Mesendoderm (in vitro differentiated cells): ENCODE measurements at regions not wholly inside any gene's neighbourhood (a gene's known extent, or its start where the extent isn't known, plus 50 kb on each side); places are given as distances from the start of the nearest gene placed in this dataset.

Source experiments
- DNase-seq: peaks from one replicate; pipeline ENCODE4 v3.0.0; 2013
- H2AK5ac ChIP-seq: 2 replicates; pipeline ENCODE4 v1.6.1; 2013; ENCODE audit warnings: low read length, inconsistent platforms
- H2BK120ac ChIP-seq: 2 replicates; pipeline ENCODE4 v1.6.1; 2013; ENCODE audit warnings: low read depth, mild to moderate bottlenecking, low read length, moderate library complexity, mixed read lengths
- H2BK15ac ChIP-seq: replicated peaks from 2 replicates; pipeline ENCODE4 v1.6.1; 2013; ENCODE audit warnings: low read depth, mild to moderate bottlenecking, moderate library complexity
- H2BK5ac ChIP-seq: 2 replicates; pipeline ENCODE4 v1.6.1; 2013; ENCODE audit warnings: low read length, inconsistent platforms
- H3K18ac ChIP-seq: 2 replicates; pipeline ENCODE4 v1.6.1; 2013; ENCODE audit warnings: mild to moderate bottlenecking, low read length, mixed read lengths
- H3K23ac ChIP-seq: one replicate; pipeline ENCODE4 v1.6.1; 2013; ENCODE audit warnings: low read length
- H3K27ac ChIP-seq: 2 replicates; pipeline ENCODE4 v1.5.1; 2013; ENCODE audit warnings: low read depth, mild to moderate bottlenecking, inconsistent platforms, low read length, moderate library complexity
- H3K27me3 ChIP-seq: 2 replicates; pipeline ENCODE4 v1.6.1; 2013; ENCODE audit warnings: low read length, control low read depth, mild to moderate bottlenecking, inconsistent platforms; ENCODE audit not compliant: insufficient read depth, poor library complexity
- H3K36me3 ChIP-seq: 2 replicates; pipeline ENCODE4 v1.6.1; 2013; ENCODE audit warnings: low read length, inconsistent platforms; ENCODE audit not compliant: control insufficient read depth, insufficient read depth
- H3K4ac ChIP-seq: one replicate; pipeline ENCODE4 v1.6.1; 2013; ENCODE audit warnings: low read depth, mild to moderate bottlenecking, low read length, moderate library complexity
- H3K4me1 ChIP-seq: 2 replicates; pipeline ENCODE4 v1.6.1; 2013; ENCODE audit warnings: low read depth, low read length, inconsistent platforms; ENCODE audit not compliant: control insufficient read depth
- H3K4me2 ChIP-seq: 2 replicates; pipeline ENCODE4 v1.6.1; 2013; ENCODE audit warnings: low read length
- H3K4me3 ChIP-seq: 2 replicates; pipeline ENCODE4 v1.5.1; 2013; ENCODE audit warnings: mild to moderate bottlenecking, low read length
- H3K56ac ChIP-seq: one replicate; pipeline ENCODE4 v1.6.1; 2013; ENCODE audit warnings: low read length
- H3K79me1 ChIP-seq: 2 replicates; pipeline ENCODE4 v1.6.1; 2013; ENCODE audit warnings: low read length, inconsistent platforms
- H3K79me2 ChIP-seq: 2 replicates; pipeline ENCODE4 v1.6.1; 2013; ENCODE audit warnings: mild to moderate bottlenecking, low read length; ENCODE audit not compliant: control insufficient read depth, insufficient read depth
- H3K9ac ChIP-seq: 2 replicates; pipeline ENCODE4 v1.6.1; 2013; ENCODE audit warnings: low read length, inconsistent platforms
- H4K5ac ChIP-seq: one replicate; pipeline ENCODE4 v1.6.1; 2013; ENCODE audit warnings: low read length
- H4K8ac ChIP-seq: one replicate; pipeline ENCODE4 v1.6.1; 2013; ENCODE audit warnings: low read depth, mild to moderate bottlenecking, control low read depth, low read length, moderate library complexity
- WGBS: extraction: QIAGEN DNeasy Blood & Tissue Kit; methylation state at CpG from one replicate; pipeline ENCODE4 v1.1.7; 2013; ENCODE audit warnings: low lambda C conversion rate, missing lambda C conversion rate; ENCODE audit not compliant: insufficient coverage; ENCODE audit errors: extremely low coverage; 5-methylcytosine and 5-hydroxymethylcytosine counted together

DNA sequence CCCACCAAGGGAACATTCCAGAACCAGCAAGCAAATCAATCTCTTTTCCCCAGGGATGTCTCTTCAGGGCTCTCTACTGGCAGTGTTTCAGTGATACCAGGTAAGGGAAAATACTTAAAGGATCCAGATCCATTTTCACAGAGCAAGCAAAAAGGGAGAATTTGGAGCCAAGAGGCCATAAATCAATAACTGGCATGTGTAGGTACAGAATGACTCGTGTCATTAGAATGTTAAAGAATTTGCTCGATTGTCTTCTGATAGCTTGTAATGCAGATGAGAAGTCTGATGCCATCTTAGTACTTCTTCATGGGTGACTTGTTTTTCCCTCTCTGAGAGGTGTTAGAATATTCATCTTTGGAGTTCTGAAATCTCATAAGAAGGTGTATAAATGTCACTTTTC lies 242.9 kb downstream of the KTN1 start:
- H3K27me3 ChIP-seq: no peaks in the 10 kb centered on the region
- WGBS: no CpG with 5 or more reads among the region's 2 CpGs
- no peaks in the 10 kb centered on the region for H3K79me2 ChIP-seq

DNA sequence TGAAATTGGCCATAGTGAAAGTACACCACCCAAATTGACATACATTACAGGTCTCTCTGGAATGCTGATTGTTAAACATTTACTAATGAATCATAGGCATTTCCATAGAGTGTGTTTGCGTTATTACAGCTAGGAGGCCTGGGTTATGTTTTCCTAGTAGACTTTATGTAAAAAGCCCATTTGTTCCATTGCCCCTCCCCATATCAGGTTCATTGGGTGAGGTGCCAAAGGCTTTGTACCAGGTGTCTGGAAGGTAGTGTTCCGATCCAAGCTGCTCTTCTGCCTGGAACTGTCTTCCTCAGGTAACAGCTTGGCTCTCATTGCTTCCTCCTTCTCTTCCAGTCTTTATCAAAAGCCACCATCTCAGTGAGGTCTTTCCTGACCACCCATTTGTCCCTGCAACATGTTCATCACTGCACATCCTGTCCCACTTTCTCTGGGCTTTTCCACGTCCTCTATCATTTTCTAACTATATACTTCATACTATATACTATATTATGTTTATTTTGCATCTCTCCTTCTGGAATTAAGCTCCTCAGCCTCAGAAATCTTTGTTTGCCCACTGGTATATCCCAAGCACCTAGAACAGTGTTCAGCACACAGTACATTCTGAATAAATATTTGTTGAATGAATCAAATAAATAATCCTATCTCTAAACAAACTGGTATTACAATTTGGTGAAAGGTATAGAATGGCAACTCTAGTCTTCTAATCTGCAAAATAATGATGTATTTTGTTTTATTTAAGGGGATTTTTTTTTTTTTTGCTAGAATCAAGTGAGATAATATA lies 252.3 kb downstream of the KTN1 start:
- WGBS: no CpG with 5 or more reads among the region's 3 CpGs
- no peak overlapping the region for H3K56ac ChIP-seq

More for the DNA sequence above, 242.9 kb downstream of the KTN1 start:
- H3K36me3 ChIP-seq: no peaks in the 10 kb centered on the region
- no peak overlapping the region for H3K56ac ChIP-seq
- H4K8ac ChIP-seq: no peak overlapping the region
- H3K27ac ChIP-seq: no peak overlapping the region
- no peak overlapping the region for H3K18ac ChIP-seq
- no peak overlapping the region for H2AK5ac ChIP-seq
- H2BK15ac ChIP-seq: no peak overlapping the region
- no peak overlapping the region for H3K4me3 ChIP-seq
- no peaks in the 10 kb centered on the region for H3K79me1 ChIP-seq
- H4K5ac ChIP-seq: no peak overlapping the region
- DNase-seq: no peak
- H2BK5ac ChIP-seq: no peak overlapping the region
- no peak overlapping the region for H3K4ac ChIP-seq
- no peak overlapping the region for H3K23ac ChIP-seq
- H3K4me1 ChIP-seq: no peaks in the 10 kb centered on the region
- no peak overlapping the region for H3K9ac ChIP-seq
- H3K4me2 ChIP-seq: no peak overlapping the region
- no peak overlapping the region for H2BK120ac ChIP-seq

DNA sequence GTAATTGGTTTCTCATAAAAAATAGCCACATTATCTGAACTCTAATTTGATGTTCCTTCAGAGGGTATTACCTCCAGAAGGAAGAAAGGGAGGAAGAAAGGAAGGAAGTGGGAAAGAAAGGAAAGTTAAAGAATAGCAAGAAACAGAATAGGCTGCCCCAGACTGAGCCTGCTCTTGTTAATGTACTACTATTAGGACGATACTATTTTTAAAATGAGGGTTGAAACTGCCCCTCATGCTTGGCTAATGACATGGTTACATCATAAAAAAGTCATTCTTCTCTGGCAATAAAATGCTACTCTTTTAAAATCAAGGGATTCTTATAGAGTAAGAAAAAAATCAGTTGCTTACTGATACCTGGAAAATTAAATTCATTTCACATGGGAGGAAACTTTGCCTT lies 253.0 kb downstream of the KTN1 start:
- Histone ChIP-seq H3K56ac (no peak overlapping the region), H3K4ac (no peak overlapping the region), H2BK120ac (no peak overlapping the region), H3K23ac (no peak overlapping the region), H2AK5ac (no peak overlapping the region), H3K9ac (no peak overlapping the region), H3K4me2 (no peak overlapping the region), H2BK15ac (no peak overlapping the region), H3K27me3 (no peaks in the 10 kb centered on the region), H3K36me3 (no peaks in the 10 kb centered on the region), H3K4me1 (no peaks in the 10 kb centered on the region), H3K79me1 (no peaks in the 10 kb centered on the region), H3K4me3 (no peak overlapping the region), H3K79me2 (no peaks in the 10 kb centered on the region), H2BK5ac (no peak overlapping the region), H3K27ac (no peak overlapping the region), H4K5ac (no peak overlapping the region), H3K18ac (no peak overlapping the region), H4K8ac (no peak overlapping the region)
- WGBS: no CpG with 5 or more reads among the region's 1 CpG
- DNase-seq: no peak

More for the DNA sequence above, 252.3 kb downstream of the KTN1 start:
- H3K9ac ChIP-seq: no peak overlapping the region
- no peak overlapping the region for H2BK15ac ChIP-seq
- no peak for DNase-seq
- H3K4ac ChIP-seq: no peak overlapping the region
- H2BK120ac ChIP-seq: no peak overlapping the region
- no peak overlapping the region for H3K23ac ChIP-seq
- no peaks in the 10 kb centered on the region for H3K27me3 ChIP-seq
- no peak overlapping the region for H3K4me3 ChIP-seq
- H4K5ac ChIP-seq: no peak overlapping the region
- H3K4me2 ChIP-seq: no peak overlapping the region
- no peaks in the 10 kb centered on the region for H3K4me1 ChIP-seq
- H3K18ac ChIP-seq: no peak overlapping the region
- no peak overlapping the region for H4K8ac ChIP-seq
- H3K27ac ChIP-seq: no peak overlapping the region
- no peak overlapping the region for H2AK5ac ChIP-seq
- H3K79me1 ChIP-seq: no peaks in the 10 kb centered on the region
- H3K36me3 ChIP-seq: no peaks in the 10 kb centered on the region
- H3K79me2 ChIP-seq: no peaks in the 10 kb centered on the region
- no peak overlapping the region for H2BK5ac ChIP-seq

DNA sequence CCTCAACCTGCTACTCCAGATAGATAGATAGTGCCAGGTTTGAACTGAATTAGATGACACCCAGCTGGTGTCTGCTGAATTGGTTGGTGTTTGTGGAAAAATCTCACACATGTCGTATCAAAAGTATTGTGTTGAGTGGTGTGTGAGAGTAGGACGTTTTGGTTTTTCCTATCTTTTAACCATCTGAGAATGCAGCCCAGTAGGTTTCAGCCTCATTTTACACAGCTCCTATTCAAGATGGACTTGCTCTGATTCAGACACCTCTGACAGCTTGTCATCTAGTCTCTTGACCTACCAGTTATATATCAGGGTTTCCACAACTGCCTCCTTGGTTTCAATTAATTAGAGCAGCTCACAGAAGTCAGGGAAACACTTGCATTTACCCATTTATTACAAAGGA lies 254.4 kb downstream of the KTN1 start:
- Histone ChIP-seq H2BK120ac (no peak overlapping the region), H3K27ac (no peak overlapping the region), H3K4me2 (no peak overlapping the region), H3K4me3 (no peak overlapping the region), H3K79me1 (no peaks in the 10 kb centered on the region), H3K27me3 (no peaks in the 10 kb centered on the region), H3K23ac (no peak overlapping the region), H4K5ac (no peak overlapping the region), H3K9ac (no peak overlapping the region), H3K4ac (no peak overlapping the region), H2BK5ac (no peak overlapping the region), H4K8ac (no peak overlapping the region), H3K4me1 (no peaks in the 10 kb centered on the region), H3K36me3 (no peaks in the 10 kb centered on the region), H2AK5ac (no peak overlapping the region), H3K56ac (no peak overlapping the region), H3K18ac (no peak overlapping the region), H2BK15ac (no peak overlapping the region), H3K79me2 (no peaks in the 10 kb centered on the region)
- no CpG with 5 or more reads among the region's 2 CpGs for WGBS
- no peak for DNase-seq

DNA sequence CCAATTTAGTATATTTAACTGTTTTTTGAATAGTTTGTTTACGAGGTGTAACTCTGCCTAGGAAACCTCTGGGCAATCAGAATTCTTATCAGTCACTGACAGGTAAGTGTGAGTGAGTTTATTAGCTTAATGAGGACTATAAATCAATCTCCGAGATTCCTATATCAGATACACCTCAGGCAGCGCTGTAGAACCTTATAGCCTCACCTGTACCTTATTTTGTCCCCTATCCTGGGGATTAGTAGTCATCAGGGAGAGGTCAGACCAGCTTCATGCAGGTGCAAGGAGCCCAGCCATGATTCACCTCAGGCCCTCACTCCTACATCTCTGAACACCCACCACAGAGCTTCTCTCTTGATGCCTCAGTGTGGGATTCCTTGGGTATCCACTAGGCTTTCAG lies 256.0 kb downstream of the KTN1 start:
- Histone ChIP-seq H3K4me3 (no peak overlapping the region), H3K23ac (no peak overlapping the region), H3K27me3 (no peaks in the 10 kb centered on the region), H3K4me1 (no peaks in the 10 kb centered on the region), H2BK5ac (no peak overlapping the region), H3K9ac (no peak overlapping the region), H3K36me3 (no peaks in the 10 kb centered on the region), H3K18ac (no peak overlapping the region), H3K27ac (no peak overlapping the region), H4K5ac (no peak overlapping the region), H3K56ac (no peak overlapping the region), H2BK120ac (no peak overlapping the region), H3K4me2 (no peak overlapping the region), H2AK5ac (no peak overlapping the region), H3K79me2 (no peaks in the 10 kb centered on the region), H2BK15ac (no peak overlapping the region), H3K4ac (no peak overlapping the region), H4K8ac (no peak overlapping the region), H3K79me1 (no peaks in the 10 kb centered on the region)
- no peak for DNase-seq
- WGBS: no CpG with 5 or more reads among the region's 3 CpGs

DNA sequence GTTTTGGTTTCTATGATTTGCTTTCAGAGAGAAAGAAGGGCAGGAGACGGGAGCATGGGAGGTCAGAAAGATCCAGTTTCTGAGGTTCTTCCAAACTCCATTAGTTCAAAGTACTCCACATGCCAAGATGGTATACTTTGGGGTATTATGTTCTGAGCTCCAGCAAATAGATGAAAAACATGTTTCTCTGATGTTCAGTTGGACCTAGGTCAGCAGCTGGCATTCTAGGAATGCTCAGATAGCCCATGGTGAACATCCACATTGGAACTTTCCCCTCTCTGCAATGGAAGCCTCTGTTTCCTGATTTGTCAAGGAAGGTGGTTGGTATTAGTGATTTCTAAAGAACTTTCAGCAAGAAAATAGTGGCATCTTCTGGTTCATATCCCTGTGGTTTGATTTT lies 257.5 kb downstream of the KTN1 start:
- DNase-seq: no peak
- H3K79me2 ChIP-seq: no peaks in the 10 kb centered on the region
- no peak overlapping the region for H3K4me3 ChIP-seq
- H3K27me3 ChIP-seq: no peaks in the 10 kb centered on the region
- no CpG with 5 or more reads among the region's 1 CpG for WGBS
- no peak overlapping the region for H3K4ac ChIP-seq
- no peaks in the 10 kb centered on the region for H3K36me3 ChIP-seq
- no peaks in the 10 kb centered on the region for H3K79me1 ChIP-seq
- no peak overlapping the region for H3K9ac ChIP-seq
- H3K56ac ChIP-seq: no peak overlapping the region
- no peak overlapping the region for H4K8ac ChIP-seq
- no peak overlapping the region for H2BK120ac ChIP-seq
- H3K4me2 ChIP-seq: no peak overlapping the region
- H2AK5ac ChIP-seq: no peak overlapping the region
- H2BK15ac ChIP-seq: no peak overlapping the region
- no peak overlapping the region for H3K23ac ChIP-seq
- H4K5ac ChIP-seq: no peak overlapping the region
- no peak overlapping the region for H2BK5ac ChIP-seq
- no peak overlapping the region for H3K18ac ChIP-seq
- H3K4me1 ChIP-seq: no peaks in the 10 kb centered on the region
- H3K27ac ChIP-seq: no peak overlapping the region
